GM13977 (cell line): ENCODE measurements at regions not wholly inside any gene's neighbourhood (a gene's known extent, or its start where the extent isn't known, plus 50 kb on each side); places are given as distances from the start of the nearest gene placed in this dataset.

Source experiments
- DNase-seq: peaks from one replicate; pipeline ENCODE4 v3.0.0; 2012; ENCODE audit warnings: low spot score
- in situ Hi-C: fragments of 300-500 bp; cut with MboI; formaldehyde crosslinking; loops from one replicate; pipeline ENCODE4 v1.12.0; 2022; ENCODE audit warnings: low sequenced_read_pairs, low pct_unique_long_range_greater_than_20kb, mixed read lengths, inconsistent platforms; ENCODE audit not compliant: unreplicated experiment
- TF ChIP-seq, protein P1 (sequence below): IDR thresholded peaks from 2 replicates; pipeline ENCODE4 v1.5.1; 2012; ENCODE audit warnings: mild to moderate bottlenecking, control low read depth; ENCODE audit not compliant: insufficient read depth; ENCODE audit errors: extremely low read depth, missing control alignments

DNA sequence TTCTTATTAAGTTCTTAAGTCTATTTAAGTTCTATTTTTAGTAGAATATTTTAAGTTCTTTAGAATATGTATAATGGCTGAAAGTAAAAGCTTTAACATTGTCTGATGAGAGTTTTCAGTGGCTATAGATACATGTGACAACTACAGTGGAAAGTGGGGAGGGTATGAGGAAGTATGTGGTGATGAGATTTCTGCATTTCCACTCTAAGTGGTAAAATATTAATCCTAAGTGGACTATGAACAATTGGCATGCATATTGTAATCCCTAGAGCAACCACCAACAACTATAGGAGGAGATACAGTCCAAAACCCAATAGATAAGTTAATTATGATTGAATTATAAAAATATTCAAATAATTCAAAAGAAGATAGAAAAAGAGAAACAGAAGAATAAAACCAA is 183.6 kb downstream of the GADD45G start:
- in situ Hi-C loops: no loop called here
- TF ChIP-seq, protein P1, sequence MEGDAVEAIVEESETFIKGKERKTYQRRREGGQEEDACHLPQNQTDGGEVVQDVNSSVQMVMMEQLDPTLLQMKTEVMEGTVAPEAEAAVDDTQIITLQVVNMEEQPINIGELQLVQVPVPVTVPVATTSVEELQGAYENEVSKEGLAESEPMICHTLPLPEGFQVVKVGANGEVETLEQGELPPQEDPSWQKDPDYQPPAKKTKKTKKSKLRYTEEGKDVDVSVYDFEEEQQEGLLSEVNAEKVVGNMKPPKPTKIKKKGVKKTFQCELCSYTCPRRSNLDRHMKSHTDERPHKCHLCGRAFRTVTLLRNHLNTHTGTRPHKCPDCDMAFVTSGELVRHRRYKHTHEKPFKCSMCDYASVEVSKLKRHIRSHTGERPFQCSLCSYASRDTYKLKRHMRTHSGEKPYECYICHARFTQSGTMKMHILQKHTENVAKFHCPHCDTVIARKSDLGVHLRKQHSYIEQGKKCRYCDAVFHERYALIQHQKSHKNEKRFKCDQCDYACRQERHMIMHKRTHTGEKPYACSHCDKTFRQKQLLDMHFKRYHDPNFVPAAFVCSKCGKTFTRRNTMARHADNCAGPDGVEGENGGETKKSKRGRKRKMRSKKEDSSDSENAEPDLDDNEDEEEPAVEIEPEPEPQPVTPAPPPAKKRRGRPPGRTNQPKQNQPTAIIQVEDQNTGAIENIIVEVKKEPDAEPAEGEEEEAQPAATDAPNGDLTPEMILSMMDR: no peak
- no peak for DNase-seq

DNA sequence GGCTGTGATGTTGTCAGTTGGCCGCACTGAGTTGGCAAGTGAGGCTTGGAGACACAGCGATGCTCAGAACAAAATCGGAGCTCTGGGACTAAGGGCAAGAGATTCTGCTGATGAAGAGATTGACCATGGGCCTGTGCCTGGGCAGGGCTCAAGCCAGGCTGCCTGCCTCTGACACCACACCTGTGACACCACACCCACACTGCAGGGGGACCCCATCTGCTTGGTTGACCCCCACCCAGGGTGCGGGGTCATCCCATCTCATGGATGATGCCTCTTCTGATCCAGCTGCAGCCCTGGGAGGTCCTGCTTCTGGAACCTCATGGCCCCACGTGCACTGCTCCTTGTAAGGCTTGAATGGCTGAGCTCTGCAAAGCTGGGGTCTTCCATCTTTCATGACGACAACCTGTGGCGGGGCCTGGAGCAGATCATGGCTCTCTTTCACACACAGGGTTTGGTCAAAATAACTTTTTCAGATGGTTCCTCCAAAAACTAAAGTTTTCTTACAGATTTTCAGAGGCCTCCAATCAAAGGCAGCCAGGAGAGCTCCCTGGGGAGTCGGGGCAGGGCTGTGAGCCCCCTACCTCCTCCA is 185.2 kb downstream of the GADD45G start:
- in situ Hi-C loops: no loop called here
- TF ChIP-seq, protein P1: no peak
- DNase-seq: no peak

DNA sequence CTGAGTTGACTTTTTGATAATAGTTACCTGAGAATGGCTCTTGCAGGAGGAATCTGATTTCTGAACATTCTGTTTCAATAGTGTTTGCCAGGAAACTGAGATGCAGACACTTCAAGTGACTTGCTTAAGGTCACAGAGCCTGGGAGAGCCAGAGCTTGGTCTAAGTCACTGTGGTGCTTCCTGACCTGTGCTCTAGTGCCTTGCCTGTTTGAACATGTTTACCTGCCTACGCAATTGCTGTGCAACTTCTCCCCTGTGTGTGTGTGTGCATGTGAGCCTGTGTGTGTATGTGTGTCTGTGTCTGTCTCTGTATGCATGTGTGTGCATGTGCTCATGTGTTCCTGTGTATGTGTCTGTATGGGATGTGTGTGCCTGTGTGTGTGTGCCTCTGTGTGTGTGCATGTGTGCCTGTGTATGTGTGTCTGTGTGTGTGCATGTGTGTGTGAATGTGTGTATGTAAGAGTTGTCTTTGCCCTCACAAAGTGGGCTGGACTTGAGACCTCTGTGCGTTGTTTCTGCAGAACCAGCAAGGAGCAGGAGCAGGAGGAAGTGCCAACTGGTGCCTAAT is 185.8 kb downstream of the GADD45G start:
- TF ChIP-seq, protein P1: no peak
- DNase-seq: no peak
- in situ Hi-C loops: no loop called here

DNA sequence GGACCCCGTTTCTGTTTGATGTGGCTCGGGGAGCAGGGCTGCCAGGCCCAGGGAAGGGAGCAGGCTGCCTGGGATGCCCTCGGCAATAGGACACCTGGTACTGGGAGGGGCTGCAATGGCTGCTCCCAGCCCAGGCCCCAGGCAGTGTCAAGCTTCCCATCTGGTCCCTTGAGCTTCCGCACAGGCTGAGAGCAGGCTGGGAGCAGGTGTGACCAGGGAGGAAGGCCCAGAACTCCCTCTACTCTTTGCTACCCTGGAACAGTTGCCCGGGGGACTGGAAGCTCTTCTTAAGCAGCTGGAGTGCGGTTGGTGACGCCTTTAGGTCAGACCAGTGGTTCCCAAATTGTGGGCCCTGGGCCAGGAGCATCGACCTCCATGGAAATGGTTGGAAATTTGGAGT is 186.9 kb downstream of the GADD45G start:
- TF ChIP-seq, protein P1: no peak
- in situ Hi-C loops: no loop called here

DNA sequence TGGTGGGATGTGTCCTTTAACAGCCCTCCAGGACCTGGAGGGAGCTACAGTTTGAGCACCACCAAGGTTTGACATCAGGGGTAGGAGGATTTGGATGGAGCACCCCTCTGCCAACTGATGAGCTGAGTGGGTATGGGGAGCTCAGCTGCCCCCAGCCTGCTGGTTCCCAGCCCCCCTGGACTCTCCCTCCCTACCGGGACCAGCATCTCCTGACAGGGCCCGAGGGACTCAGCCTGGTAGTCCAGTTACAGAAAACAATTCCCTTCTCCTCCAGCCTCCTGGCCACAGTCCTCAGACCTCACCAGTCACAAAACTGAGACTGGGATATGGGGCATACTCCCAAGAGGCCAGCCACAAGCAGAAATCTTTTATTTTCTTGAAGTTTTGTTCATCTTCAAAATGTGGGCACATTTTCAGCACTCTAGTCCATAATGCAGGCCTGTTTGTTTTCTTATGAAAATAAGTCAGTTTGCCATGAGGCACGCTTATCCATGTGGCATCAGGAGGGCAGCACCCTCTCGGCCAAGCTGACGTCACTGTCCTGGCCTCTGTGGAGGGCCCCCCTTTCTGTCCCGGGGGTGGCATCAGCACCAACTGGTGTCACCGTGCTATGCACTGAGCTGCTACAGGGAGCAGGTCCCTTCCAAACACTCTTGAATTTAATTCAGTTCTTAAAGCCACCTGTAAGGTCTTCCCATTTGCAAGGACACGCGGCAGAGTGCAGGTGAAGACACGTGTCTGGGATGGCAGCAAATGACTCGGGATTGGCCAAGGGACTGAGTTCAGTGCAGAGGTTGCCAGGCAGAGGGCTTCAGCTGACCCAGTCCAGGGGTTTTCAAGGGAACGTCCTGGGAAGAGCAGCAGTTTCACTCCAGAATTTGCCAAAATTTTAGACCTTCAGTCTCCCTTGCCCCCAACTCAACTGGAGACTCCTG is 187.6 kb downstream of the GADD45G start:
- TF ChIP-seq, protein P1: no peak
- no peak for DNase-seq
- in situ Hi-C loops: no loop called here

More for the DNA sequence above, 186.9 kb downstream of the GADD45G start:
- no peak for DNase-seq

DNA sequence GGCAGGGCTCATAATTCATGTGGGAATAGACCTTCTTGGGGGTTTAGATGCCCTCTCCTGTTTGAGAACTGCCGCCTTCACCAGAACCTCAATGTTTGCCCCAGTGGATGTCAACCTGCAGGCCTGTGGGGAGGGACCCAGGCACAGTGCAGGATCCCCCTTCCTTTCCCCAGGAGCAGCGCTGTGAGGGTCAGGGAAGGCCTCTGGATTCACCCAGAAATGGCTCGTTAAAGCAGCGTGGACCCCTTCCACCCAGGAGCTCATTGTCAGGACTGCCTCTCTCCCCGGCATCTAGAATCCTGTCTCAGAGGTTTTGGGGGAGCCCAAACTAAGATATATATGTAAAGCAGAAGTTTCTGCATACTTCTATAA is 188.3 kb downstream of the GADD45G start:
- in situ Hi-C loops: no loop called here
- DNase-seq: no peak
- TF ChIP-seq, protein P1: no peak
